HCT116 (cell line): ENCODE measurements at regions not wholly inside any gene's neighbourhood (a gene's known extent, or its start where the extent isn't known, plus 50 kb on each side); places are given as distances from the start of the nearest gene placed in this dataset.

ENCODE experiments used
- ATAC-seq: fragments of 200-7000 bp; cut with Tn5 transposase; 2 replicates; pipeline ENCODE4 v1.9.1; 2020; ENCODE audit warnings: mild to moderate bottlenecking, moderate library complexity
- BruUV-seq: library from RNA; stranded (reverse); fragments of 400-500 nt; replicated peaks from 2 replicates; lab custom pipeline; 2021; lab: Mats Ljungman, UMichigan
- CTCF ChIA-PET: fragments of 300-600 bp; sonication (Branson Sonifier 250); formaldehyde crosslinking; loops from one replicate; lab custom pipeline; 2021; ENCODE audit warnings: antibody characterized with exemption; lab: Charles Lee
- POLR2A ChIA-PET: fragments of 300-600, 350-600 bp; sonication (Branson Sonifier 250); formaldehyde crosslinking; loops from one replicate; lab custom pipeline; 2021; ENCODE audit warnings: antibody characterized with exemption; lab: Charles Lee
- RAD21 ChIA-PET, 2 experiments: fragments of 300-600 bp; sonication (Branson Sonifier 250); formaldehyde crosslinking; loops; one replicate each; lab custom pipeline; 2023; ENCODE audit warnings: low total read pairs in 2 of 2; ENCODE audit not compliant: uncharacterized antibody in 2 of 2, unreplicated experiment in 2 of 2, low non-redundant PET in 1 of 2; lab: Charles Lee
- DNase-seq: peaks from one replicate; pipeline ENCODE4 v3.0.0-alpha.2; 2010; ENCODE audit warnings: low read depth, low spot score
- H2AFZ ChIP-seq: fragments of 200-600 bp; shearing (Covaris generic), sonication (generic); 2 replicates; pipeline ENCODE4 v1.6.1; 2017; ENCODE audit warnings: low read depth, mixed run types, mixed read lengths, antibody characterized with exemption, low read length; ENCODE audit not compliant: poor library complexity, severe bottlenecking
- H3K27ac ChIP-seq: 2 replicates; pipeline ENCODE4 v1.5.1; 2012; ENCODE audit warnings: low read depth, low read length
- H3K27me3 ChIP-seq: fragments of 200-600 bp; sonication (generic); 2 replicates; pipeline ENCODE4 v1.6.1; 2016; ENCODE audit warnings: mixed run types, low read length, mixed read lengths; ENCODE audit not compliant: insufficient read depth
- H3K36me3 ChIP-seq, 2 experiments: fragments of 200-500 bp in 1 of 2; fragments of 200-600 bp in 1 of 2; sonication (Bioruptor generic) in 1 of 2; sonication (generic) in 1 of 2; 2 replicates each; pipeline versions ENCODE4 v1.5.1 to v1.6.1; 2014 to 2016; ENCODE audit warnings: low read length in 2 of 2, inconsistent platforms in 1 of 2, mixed read lengths in 1 of 2, mixed run types in 1 of 2; ENCODE audit not compliant: insufficient read depth in 2 of 2, control insufficient read depth in 1 of 2
- H3K4me1 ChIP-seq, 2 experiments: fragments of 200-600 bp in 1 of 2; sonication (generic) in 1 of 2; 2 replicates each; pipeline versions ENCODE4 v1.5.1 to v1.6.1; 2012 to 2017; ENCODE audit warnings: low read length in 2 of 2, inconsistent platforms in 1 of 2, mild to moderate bottlenecking in 1 of 2, mixed read lengths in 1 of 2, mixed run types in 1 of 2, moderate library complexity in 1 of 2; ENCODE audit not compliant: insufficient read depth in 2 of 2, control insufficient read depth in 1 of 2
- H3K4me2 ChIP-seq: fragments of 200-600 bp; sonication (generic); 2 replicates; pipeline ENCODE4 v1.6.1; 2017; ENCODE audit warnings: mixed run types, low read length, mixed read lengths
- H3K4me3 ChIP-seq, 2 experiments: fragments of 200-600 bp in 1 of 2; sonication (generic) in 1 of 2; replicated peaks in 1 of 2; 2 replicates each; pipeline ENCODE4 v1.5.1; 2011 to 2016; ENCODE audit warnings: low read length in 2 of 2, control low read depth in 1 of 2, low read depth in 1 of 2, mild to moderate bottlenecking in 1 of 2, mixed read lengths in 1 of 2, mixed run types in 1 of 2
- H3K79me2 ChIP-seq: fragments of 200-600 bp; sonication (generic); 2 replicates; pipeline ENCODE4 v1.6.1; 2017; ENCODE audit warnings: mild to moderate bottlenecking, mixed run types, low read length, moderate library complexity, mixed read lengths; ENCODE audit not compliant: insufficient read depth
- H3K9ac ChIP-seq: fragments of 200-600 bp; sonication (generic); 2 replicates; pipeline ENCODE4 v1.6.1; 2016; ENCODE audit warnings: low read length, mixed read lengths
- H3K9me2 ChIP-seq: fragments of 200-600 bp; sonication (generic), shearing (Covaris generic); 2 replicates; pipeline ENCODE4 v1.6.1; 2017; ENCODE audit warnings: mixed run types, mild to moderate bottlenecking, moderate library complexity; ENCODE audit not compliant: insufficient read depth
- H3K9me3 ChIP-seq, 2 experiments: fragments of 200-500 bp in 1 of 2; fragments of 200-600 bp in 1 of 2; sonication (Bioruptor generic) in 1 of 2; sonication (generic) in 1 of 2; 2 replicates each; pipeline ENCODE4 v1.6.1; 2014 to 2017; ENCODE audit warnings: low read length in 2 of 2, mixed read lengths in 2 of 2, inconsistent platforms in 1 of 2, low read depth in 1 of 2, mild to moderate bottlenecking in 1 of 2, mixed run types in 1 of 2, moderate library complexity in 1 of 2; ENCODE audit not compliant: control insufficient read depth in 1 of 2, insufficient read depth in 1 of 2
- H4K20me1 ChIP-seq: fragments of 200-600 bp; sonication (generic), shearing (Covaris generic); 2 replicates; pipeline ENCODE4 v1.6.1; 2017; ENCODE audit warnings: mixed run types, mild to moderate bottlenecking, moderate library complexity; ENCODE audit not compliant: insufficient read depth
- CEBPB ChIP-seq: IDR thresholded peaks from 2 replicates; pipeline ENCODE4 v1.6.1; 2012; ENCODE audit warnings: low read depth
- EGR1 ChIP-seq: IDR thresholded peaks from 2 replicates; pipeline ENCODE4 v1.6.1; 2012; ENCODE audit warnings: low read depth
- ELF1 ChIP-seq: IDR thresholded peaks from 2 replicates; pipeline ENCODE4 v1.6.1; 2012; ENCODE audit warnings: low read depth, borderline replicate concordance
- EZH2 ChIP-seq: fragments of 200-600 bp; sonication (generic); IDR thresholded peaks from 2 replicates; pipeline ENCODE4 v1.6.1; 2017; ENCODE audit warnings: antibody characterized with exemption, mixed run types
- EZH2phosphoT487 ChIP-seq: fragments of 200-600 bp; IDR thresholded peaks from 2 replicates; pipeline ENCODE4 v1.6.1; 2018; ENCODE audit warnings: antibody characterized with exemption, borderline replicate concordance
- FOSL1 ChIP-seq: IDR thresholded peaks from 2 replicates; pipeline ENCODE4 v1.6.1; 2012; ENCODE audit warnings: low read depth
- JUND ChIP-seq: IDR thresholded peaks from 2 replicates; pipeline ENCODE4 v1.6.1; 2012
- POLR2AphosphoS5 ChIP-seq: IDR thresholded peaks from 2 replicates; pipeline ENCODE4 v1.6.1; 2011; ENCODE audit warnings: mild to moderate bottlenecking, low read depth, low read length, moderate library complexity
- RAD21 ChIP-seq: IDR thresholded peaks from 2 replicates; pipeline ENCODE4 v1.6.1; 2012; ENCODE audit warnings: low read depth, mild to moderate bottlenecking
- SIN3A ChIP-seq: IDR thresholded peaks from 2 replicates; pipeline ENCODE4 v1.6.1; 2012; ENCODE audit warnings: low read depth
- SP1 ChIP-seq: IDR thresholded peaks from 2 replicates; pipeline ENCODE4 v1.6.1; 2012; ENCODE audit warnings: low read depth
- SRF ChIP-seq: IDR thresholded peaks from 2 replicates; pipeline ENCODE4 v1.6.1; 2012; ENCODE audit warnings: low read depth
- TCF7L2 ChIP-seq: IDR thresholded peaks from 2 replicates; pipeline ENCODE4 v1.7.0; 2011; ENCODE audit warnings: borderline replicate concordance, inconsistent platforms; ENCODE audit not compliant: insufficient read depth, insufficient read length; ENCODE audit errors: extremely low read depth
- YY1 ChIP-seq: IDR thresholded peaks from 2 replicates; pipeline ENCODE4 v1.6.1; 2011; ENCODE audit warnings: low read length, low read depth, moderate library complexity, mild to moderate bottlenecking; ENCODE audit not compliant: insufficient replicate concordance; ENCODE audit errors: extremely low read depth
- ZFX ChIP-seq: fragments of 450-650 bp; IDR thresholded peaks from 2 replicates; pipeline ENCODE4 v1.6.1; 2017
- ZNF274 ChIP-seq: fragments of 200-500 bp; sonication (Bioruptor generic); IDR thresholded peaks from 2 replicates; pipeline ENCODE4 v1.6.1; 2014; ENCODE audit warnings: mild to moderate bottlenecking, low read depth, low read length, inconsistent platforms
- intact Hi-C: fragments of 100-400 bp; cut with micrococcal nuclease; formaldehyde crosslinking; loops from 2 replicates; pipeline ENCODE4 v1.10.0; 2022
- TF ChIP-seq, protein P1 (sequence below): IDR thresholded peaks from 2 replicates; pipeline ENCODE4 v1.6.1; 2012; ENCODE audit warnings: low read depth
- TF ChIP-seq, protein P2 (sequence below), 3 experiments: fragments of 200-600 bp in 1 of 3; sonication (generic) in 1 of 3; IDR thresholded peaks in 2 of 3; conservative IDR thresholded peaks in 1 of 3; 2 replicates each; pipeline ENCODE4 v1.5.1; 2012 to 2017; ENCODE audit warnings: low read depth in 2 of 3, low read length in 2 of 3, antibody characterized with exemption in 1 of 3, borderline replicate concordance in 1 of 3, control low read depth in 1 of 3, mild to moderate bottlenecking in 1 of 3, mixed read lengths in 1 of 3, mixed run types in 1 of 3, moderate library complexity in 1 of 3; ENCODE audit not compliant: insufficient read depth in 1 of 3
- TF ChIP-seq, protein P3 (sequence below): IDR thresholded peaks from 2 replicates; pipeline ENCODE4 v1.6.1; 2011; ENCODE audit warnings: mild to moderate bottlenecking, low read length, moderate library complexity; ENCODE audit not compliant: insufficient replicate concordance; ENCODE audit errors: extremely low read depth
- TF ChIP-seq, protein P4 (sequence below): IDR thresholded peaks from 2 replicates; pipeline ENCODE4 v1.6.1; 2012

DNA sequence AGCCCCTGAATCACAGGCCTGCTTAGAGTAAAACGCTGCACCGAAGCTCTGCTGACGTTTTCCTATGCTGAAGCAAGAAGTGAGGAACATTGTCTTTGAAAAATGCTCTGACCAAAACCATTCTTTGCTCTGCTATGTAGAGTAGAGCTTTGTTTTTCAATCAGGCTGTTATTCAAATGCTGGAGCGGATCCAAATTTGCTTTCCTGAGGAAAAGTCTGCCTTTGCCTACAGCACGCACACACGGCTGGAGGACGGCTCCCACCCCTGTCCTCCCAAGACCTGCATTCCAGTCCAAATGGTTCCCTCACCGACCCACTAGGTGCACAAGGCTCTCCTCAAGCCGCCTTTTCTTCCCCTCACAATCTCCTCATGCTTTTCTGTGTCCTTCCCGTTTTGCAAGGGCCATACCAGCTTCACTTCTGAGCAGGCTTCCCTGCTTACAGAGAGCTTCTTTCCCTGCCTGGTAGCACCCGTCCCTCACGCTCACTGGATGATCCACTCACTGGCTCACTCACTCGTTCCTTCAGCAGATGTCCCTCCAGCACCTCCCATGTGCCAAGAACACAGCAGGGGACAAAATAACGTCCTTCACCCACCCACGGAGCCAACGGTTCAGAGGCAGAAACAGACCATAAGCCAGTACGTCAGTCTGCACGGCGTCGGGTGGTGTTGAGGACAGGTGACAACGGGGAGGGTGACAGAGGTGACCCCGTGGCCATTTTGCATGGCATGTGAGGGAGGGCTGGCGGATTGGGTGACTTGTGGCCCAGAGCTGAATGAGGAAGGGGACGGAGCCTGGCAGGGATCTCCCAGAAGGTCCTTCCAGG is 137.9 kb upstream of the NEDD9 start:
- peaks cover 0 to 12% of the 10 kb centered on the region in 2 experiments; a peak in 2 of 4 replicates for H3K4me1 ChIP-seq
- H3K36me3 ChIP-seq, result no peaks in the 10 kb centered on the region
- TF ChIP-seq ELF1, result no peak
- TF ChIP-seq, protein P1, sequence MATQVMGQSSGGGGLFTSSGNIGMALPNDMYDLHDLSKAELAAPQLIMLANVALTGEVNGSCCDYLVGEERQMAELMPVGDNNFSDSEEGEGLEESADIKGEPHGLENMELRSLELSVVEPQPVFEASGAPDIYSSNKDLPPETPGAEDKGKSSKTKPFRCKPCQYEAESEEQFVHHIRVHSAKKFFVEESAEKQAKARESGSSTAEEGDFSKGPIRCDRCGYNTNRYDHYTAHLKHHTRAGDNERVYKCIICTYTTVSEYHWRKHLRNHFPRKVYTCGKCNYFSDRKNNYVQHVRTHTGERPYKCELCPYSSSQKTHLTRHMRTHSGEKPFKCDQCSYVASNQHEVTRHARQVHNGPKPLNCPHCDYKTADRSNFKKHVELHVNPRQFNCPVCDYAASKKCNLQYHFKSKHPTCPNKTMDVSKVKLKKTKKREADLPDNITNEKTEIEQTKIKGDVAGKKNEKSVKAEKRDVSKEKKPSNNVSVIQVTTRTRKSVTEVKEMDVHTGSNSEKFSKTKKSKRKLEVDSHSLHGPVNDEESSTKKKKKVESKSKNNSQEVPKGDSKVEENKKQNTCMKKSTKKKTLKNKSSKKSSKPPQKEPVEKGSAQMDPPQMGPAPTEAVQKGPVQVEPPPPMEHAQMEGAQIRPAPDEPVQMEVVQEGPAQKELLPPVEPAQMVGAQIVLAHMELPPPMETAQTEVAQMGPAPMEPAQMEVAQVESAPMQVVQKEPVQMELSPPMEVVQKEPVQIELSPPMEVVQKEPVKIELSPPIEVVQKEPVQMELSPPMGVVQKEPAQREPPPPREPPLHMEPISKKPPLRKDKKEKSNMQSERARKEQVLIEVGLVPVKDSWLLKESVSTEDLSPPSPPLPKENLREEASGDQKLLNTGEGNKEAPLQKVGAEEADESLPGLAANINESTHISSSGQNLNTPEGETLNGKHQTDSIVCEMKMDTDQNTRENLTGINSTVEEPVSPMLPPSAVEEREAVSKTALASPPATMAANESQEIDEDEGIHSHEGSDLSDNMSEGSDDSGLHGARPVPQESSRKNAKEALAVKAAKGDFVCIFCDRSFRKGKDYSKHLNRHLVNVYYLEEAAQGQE, result no peak
- TF ChIP-seq EZH2phosphoT487, result no peak
- TF ChIP-seq JUND, result no peak
- TF ChIP-seq RAD21, result no peak
- TF ChIP-seq SIN3A, result no peak
- TF ChIP-seq, protein P2, sequence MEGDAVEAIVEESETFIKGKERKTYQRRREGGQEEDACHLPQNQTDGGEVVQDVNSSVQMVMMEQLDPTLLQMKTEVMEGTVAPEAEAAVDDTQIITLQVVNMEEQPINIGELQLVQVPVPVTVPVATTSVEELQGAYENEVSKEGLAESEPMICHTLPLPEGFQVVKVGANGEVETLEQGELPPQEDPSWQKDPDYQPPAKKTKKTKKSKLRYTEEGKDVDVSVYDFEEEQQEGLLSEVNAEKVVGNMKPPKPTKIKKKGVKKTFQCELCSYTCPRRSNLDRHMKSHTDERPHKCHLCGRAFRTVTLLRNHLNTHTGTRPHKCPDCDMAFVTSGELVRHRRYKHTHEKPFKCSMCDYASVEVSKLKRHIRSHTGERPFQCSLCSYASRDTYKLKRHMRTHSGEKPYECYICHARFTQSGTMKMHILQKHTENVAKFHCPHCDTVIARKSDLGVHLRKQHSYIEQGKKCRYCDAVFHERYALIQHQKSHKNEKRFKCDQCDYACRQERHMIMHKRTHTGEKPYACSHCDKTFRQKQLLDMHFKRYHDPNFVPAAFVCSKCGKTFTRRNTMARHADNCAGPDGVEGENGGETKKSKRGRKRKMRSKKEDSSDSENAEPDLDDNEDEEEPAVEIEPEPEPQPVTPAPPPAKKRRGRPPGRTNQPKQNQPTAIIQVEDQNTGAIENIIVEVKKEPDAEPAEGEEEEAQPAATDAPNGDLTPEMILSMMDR (IDR thresholded peaks at IDR 0.05 in 2 of 3, conservative IDR thresholded peaks at IDR 0.05 in 1 of 3; ENCODE audit: borderline replicate concordance in 1 of 3, insufficient read depth in 1 of 3, low read depth in 2 of 3, low read length in 2 of 3), result no peak
- no peak for TF ChIP-seq YY1
- no peak for TF ChIP-seq EGR1
- no peak for TF ChIP-seq EZH2
- TF ChIP-seq POLR2AphosphoS5, result no peak
- no peak for TF ChIP-seq SRF
- TF ChIP-seq, protein P3, sequence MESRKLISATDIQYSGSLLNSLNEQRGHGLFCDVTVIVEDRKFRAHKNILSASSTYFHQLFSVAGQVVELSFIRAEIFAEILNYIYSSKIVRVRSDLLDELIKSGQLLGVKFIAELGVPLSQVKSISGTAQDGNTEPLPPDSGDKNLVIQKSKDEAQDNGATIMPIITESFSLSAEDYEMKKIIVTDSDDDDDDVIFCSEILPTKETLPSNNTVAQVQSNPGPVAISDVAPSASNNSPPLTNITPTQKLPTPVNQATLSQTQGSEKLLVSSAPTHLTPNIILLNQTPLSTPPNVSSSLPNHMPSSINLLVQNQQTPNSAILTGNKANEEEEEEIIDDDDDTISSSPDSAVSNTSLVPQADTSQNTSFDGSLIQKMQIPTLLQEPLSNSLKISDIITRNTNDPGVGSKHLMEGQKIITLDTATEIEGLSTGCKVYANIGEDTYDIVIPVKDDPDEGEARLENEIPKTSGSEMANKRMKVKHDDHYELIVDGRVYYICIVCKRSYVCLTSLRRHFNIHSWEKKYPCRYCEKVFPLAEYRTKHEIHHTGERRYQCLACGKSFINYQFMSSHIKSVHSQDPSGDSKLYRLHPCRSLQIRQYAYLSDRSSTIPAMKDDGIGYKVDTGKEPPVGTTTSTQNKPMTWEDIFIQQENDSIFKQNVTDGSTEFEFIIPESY, result no peak
- TF ChIP-seq ZFX, result no peak
- TF ChIP-seq, protein P4, sequence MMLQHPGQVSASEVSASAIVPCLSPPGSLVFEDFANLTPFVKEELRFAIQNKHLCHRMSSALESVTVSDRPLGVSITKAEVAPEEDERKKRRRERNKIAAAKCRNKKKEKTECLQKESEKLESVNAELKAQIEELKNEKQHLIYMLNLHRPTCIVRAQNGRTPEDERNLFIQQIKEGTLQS, result no peak
- TF ChIP-seq ZNF274, result no peak
- no peak for TF ChIP-seq CEBPB
- no peak for TF ChIP-seq SP1
- no peak for TF ChIP-seq FOSL1
- TF ChIP-seq TCF7L2, result no peak
- no peak overlapping the region for H3K9ac ChIP-seq
- no peak overlapping the region for H3K27ac ChIP-seq
- POLR2A ChIA-PET, result no interaction called here
- H4K20me1 ChIP-seq, result no peaks in the 10 kb centered on the region
- no peaks in the 10 kb centered on the region for H3K9me3 ChIP-seq
- intact Hi-C loops, result no loop called here
- RAD21 ChIA-PET, result no interaction called here
- BruUV-seq, result no TSS peak
- CTCF ChIA-PET, result no interaction called here
- no peak for ATAC-seq
- H3K4me3 ChIP-seq, result no peak overlapping the region
- H3K79me2 ChIP-seq, result no peaks in the 10 kb centered on the region
- H3K9me2 ChIP-seq, result no peaks in the 10 kb centered on the region
- H2AFZ ChIP-seq, result no peak overlapping the region
- H3K27me3 ChIP-seq, result no peaks in the 10 kb centered on the region
- no peak overlapping the region for H3K4me2 ChIP-seq
- DNase-seq, result no peak
